ENCODE measurements at regions not wholly inside any gene's neighbourhood (a gene's known extent, or its start where the extent isn't known, plus 50 kb on each side); places are given as distances from the start of the nearest gene placed in this dataset.

DNA sequence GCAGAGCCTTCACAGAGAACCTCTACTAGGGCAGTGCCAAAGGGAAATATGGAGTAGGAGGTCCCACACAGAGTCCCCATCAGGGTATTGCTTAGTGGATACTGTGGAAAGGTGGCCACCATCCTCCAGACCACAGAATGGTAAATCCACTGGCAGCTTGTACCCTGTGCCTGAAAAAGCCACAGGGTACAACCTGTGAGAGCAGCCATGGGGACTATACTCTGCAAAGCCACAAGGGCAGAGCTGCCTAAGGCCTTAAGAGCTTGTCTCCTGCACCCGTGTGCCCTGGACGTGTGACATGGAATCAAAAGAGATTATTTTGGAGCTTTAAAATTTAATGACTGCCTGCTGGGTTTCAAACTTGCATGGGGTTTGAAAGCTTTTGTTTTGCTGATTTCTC is 118.0 kb upstream of the SEC14L1 start:
- ChIA-PET POLR2A (ENCODE audit: unreplicated experiment) (no interaction called here), CTCF (no interaction called here)
- no peak overlapping the region for H2BK120ac ChIP-seq (ENCODE audit: low read depth, low read length)
- H3K27ac ChIP-seq (ENCODE audit: insufficient read depth, low read length) = no peak overlapping the region
- no peaks in the 10 kb centered on the region for H3K9me1 ChIP-seq (ENCODE audit: insufficient read depth, low read length)
- no peaks in the 10 kb centered on the region for H3K36me3 ChIP-seq (ENCODE audit: control insufficient read depth, insufficient read depth, low read length)
- no peak overlapping the region for H3K18ac ChIP-seq (ENCODE audit: low read depth, low read length)
- BruUV-seq (replicated peaks) = no TSS peak
- H4K20me1 ChIP-seq (ENCODE audit: insufficient read depth, low read length) = no peaks in the 10 kb centered on the region
- WGBS, 2 experiments (ENCODE audit: extremely low coverage in 2 of 2, insufficient read length in 1 of 2) = no CpG with 5 or more reads among the region's 2 CpGs
- no peak overlapping the region for H3K9ac ChIP-seq (ENCODE audit: low read depth, low read length)
- in situ Hi-C loops (cut with MboI; ENCODE audit: low sequenced_read_pairs) (no loop called here), intact Hi-C loops (cut with micrococcal nuclease) (no loop called here), dilution Hi-C loops (cut with HindIII; ENCODE audit: low sequenced_read_pairs, unreplicated experiment) (no loop called here)
- H4K91ac ChIP-seq (ENCODE audit: insufficient read depth, low read depth, low read length) = no peak overlapping the region
- no peak overlapping the region for H4K8ac ChIP-seq (ENCODE audit: low read depth in 2 of 2, low read length in 2 of 2)
- no peak overlapping the region for H4K5ac ChIP-seq (ENCODE audit: low read depth, low read length)
- H2AK5ac ChIP-seq (ENCODE audit: low read depth, low read length) = no peak overlapping the region
- no peak for ATAC-seq (ENCODE audit: low read depth)
- H2AFZ ChIP-seq (replicated peaks; ENCODE audit: low read length, poor library complexity) = no peak overlapping the region
- DNase-seq = no peak
- H3K4me2 ChIP-seq (ENCODE audit: low read depth, low read length) = no peak overlapping the region
- H3K9me3 ChIP-seq (ENCODE audit: control insufficient read depth, insufficient read depth, low read length) = 0 out of 2 replicates have a peak, but pooled peaks cover 3% of the 10 kb centered on the region
- H3K4me1 ChIP-seq (ENCODE audit: control insufficient read depth, insufficient read depth, low read length) = no peaks in the 10 kb centered on the region
- H2AK9ac ChIP-seq (replicated peaks; ENCODE audit: low read depth, low read length, poor library complexity) = no peak overlapping the region
- TF ChIP-seq CHD1 (IDR thresholded peaks at IDR 0.05; ENCODE audit: low read depth, low read length) (no peak), NFE2L2 (IDR thresholded peaks at IDR 0.05; ENCODE audit: low read depth, low read length) (no peak), RCOR1 (IDR thresholded peaks at IDR 0.05; ENCODE audit: insufficient replicate concordance, low read length) (no peak), BHLHE40 (IDR thresholded peaks at IDR 0.05; ENCODE audit: low read depth, low read length) (no peak), FOS (IDR thresholded peaks at IDR 0.05; ENCODE audit: low read depth, low read length) (no peak), MXI1 (IDR thresholded peaks at IDR 0.05; ENCODE audit: borderline replicate concordance, low read depth, low read length) (no peak), MAZ (IDR thresholded peaks at IDR 0.05; ENCODE audit: borderline replicate concordance, low read depth, low read length) (no peak), MAFK (IDR thresholded peaks at IDR 0.05; ENCODE audit: low read depth, low read length) (no peak), CEBPB (IDR thresholded peaks at IDR 0.05; ENCODE audit: low read depth, low read length) (no peak), POLR2A (IDR thresholded peaks at IDR 0.05; ENCODE audit: low read depth, low read length) (no peak), RFX5 (IDR thresholded peaks at IDR 0.05; ENCODE audit: low read depth, low read length) (no peak), RAD21 (IDR thresholded peaks at IDR 0.05; ENCODE audit: low read length) (no peak), SMC3 (IDR thresholded peaks at IDR 0.05; ENCODE audit: low read depth, low read length) (no peak)
- TF ChIP-seq, protein P1, sequence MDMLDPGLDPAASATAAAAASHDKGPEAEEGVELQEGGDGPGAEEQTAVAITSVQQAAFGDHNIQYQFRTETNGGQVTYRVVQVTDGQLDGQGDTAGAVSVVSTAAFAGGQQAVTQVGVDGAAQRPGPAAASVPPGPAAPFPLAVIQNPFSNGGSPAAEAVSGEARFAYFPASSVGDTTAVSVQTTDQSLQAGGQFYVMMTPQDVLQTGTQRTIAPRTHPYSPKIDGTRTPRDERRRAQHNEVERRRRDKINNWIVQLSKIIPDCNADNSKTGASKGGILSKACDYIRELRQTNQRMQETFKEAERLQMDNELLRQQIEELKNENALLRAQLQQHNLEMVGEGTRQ (IDR thresholded peaks at IDR 0.05; ENCODE audit: low read depth, low read length) = no peak
- TF ChIP-seq, protein P2, sequence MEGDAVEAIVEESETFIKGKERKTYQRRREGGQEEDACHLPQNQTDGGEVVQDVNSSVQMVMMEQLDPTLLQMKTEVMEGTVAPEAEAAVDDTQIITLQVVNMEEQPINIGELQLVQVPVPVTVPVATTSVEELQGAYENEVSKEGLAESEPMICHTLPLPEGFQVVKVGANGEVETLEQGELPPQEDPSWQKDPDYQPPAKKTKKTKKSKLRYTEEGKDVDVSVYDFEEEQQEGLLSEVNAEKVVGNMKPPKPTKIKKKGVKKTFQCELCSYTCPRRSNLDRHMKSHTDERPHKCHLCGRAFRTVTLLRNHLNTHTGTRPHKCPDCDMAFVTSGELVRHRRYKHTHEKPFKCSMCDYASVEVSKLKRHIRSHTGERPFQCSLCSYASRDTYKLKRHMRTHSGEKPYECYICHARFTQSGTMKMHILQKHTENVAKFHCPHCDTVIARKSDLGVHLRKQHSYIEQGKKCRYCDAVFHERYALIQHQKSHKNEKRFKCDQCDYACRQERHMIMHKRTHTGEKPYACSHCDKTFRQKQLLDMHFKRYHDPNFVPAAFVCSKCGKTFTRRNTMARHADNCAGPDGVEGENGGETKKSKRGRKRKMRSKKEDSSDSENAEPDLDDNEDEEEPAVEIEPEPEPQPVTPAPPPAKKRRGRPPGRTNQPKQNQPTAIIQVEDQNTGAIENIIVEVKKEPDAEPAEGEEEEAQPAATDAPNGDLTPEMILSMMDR (conservative IDR thresholded peaks at IDR 0.05; ENCODE audit: low read depth, low read length) = no peak
- TF ChIP-seq, protein P3, sequence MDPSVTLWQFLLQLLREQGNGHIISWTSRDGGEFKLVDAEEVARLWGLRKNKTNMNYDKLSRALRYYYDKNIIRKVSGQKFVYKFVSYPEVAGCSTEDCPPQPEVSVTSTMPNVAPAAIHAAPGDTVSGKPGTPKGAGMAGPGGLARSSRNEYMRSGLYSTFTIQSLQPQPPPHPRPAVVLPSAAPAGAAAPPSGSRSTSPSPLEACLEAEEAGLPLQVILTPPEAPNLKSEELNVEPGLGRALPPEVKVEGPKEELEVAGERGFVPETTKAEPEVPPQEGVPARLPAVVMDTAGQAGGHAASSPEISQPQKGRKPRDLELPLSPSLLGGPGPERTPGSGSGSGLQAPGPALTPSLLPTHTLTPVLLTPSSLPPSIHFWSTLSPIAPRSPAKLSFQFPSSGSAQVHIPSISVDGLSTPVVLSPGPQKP (IDR thresholded peaks at IDR 0.05; ENCODE audit: borderline replicate concordance, low read depth, low read length) = no peak
- H3K4ac ChIP-seq (ENCODE audit: low read depth, low read length) = no peak overlapping the region
- H3K56ac ChIP-seq (ENCODE audit: extremely low read depth, insufficient read depth, low read length) = no peak overlapping the region
- peaks cover 34% of the 10 kb centered on the region for H3K27me3 ChIP-seq (ENCODE audit: control insufficient read depth, insufficient read depth, low read length)
- H3K14ac ChIP-seq (replicated peaks; ENCODE audit: low read depth, low read length) = no peak overlapping the region
- no peak overlapping the region for H3K23ac ChIP-seq (ENCODE audit: low read depth, low read length)
- no peak overlapping the region for H2BK15ac ChIP-seq (ENCODE audit: low read depth, low read length)
- no peaks in the 10 kb centered on the region for H3K79me1 ChIP-seq (ENCODE audit: low read depth in 1 of 2, low read length in 2 of 2)
- H2BK20ac ChIP-seq (ENCODE audit: low read depth, low read length) = no peak overlapping the region
- no peak overlapping the region for H3K4me3 ChIP-seq (ENCODE audit: insufficient read depth, low read depth, low read length)
- H2BK5ac ChIP-seq (ENCODE audit: low read depth, low read length, poor library complexity, severe bottlenecking) = no peak overlapping the region

Measured in IMR-90 (cell line).